Pancreas (tissue), 10 donors: ENCODE measurements at regions not wholly inside any gene's neighbourhood (a gene's known extent, or its start where the extent isn't known, plus 50 kb on each side); places are given as distances from the start of the nearest gene placed in this dataset.

Experiments
- ATAC-seq, 4 donors: fragments of 200-7000 bp; cut with Tn5 transposase; one replicate each; pipeline versions ENCODE4 v1.8.0 to v1.9.1; 2020; ENCODE audit warnings: mild to moderate bottlenecking in 4 of 4, moderate library complexity in 4 of 4
- DNase-seq, 6 donors: peaks; one replicate each; pipeline ENCODE4 v3.0.0-alpha.2; 2020
- FAIRE-seq: peaks from 2 replicates; lab custom pipeline; 2012; peaks lifted over from hg19 to GRCh38; lab: Jason Lieb, UNC
- H3K27ac ChIP-seq, 4 donors: fragments of 200-600 bp; sonication (generic); 1 replicate in 3 of 4; 2 replicates in 1 of 4; pipeline versions ENCODE4 v1.5.0 to v1.8.0; 2020
- H3K27me3 ChIP-seq, 4 donors: fragments of 200-600 bp; one replicate each; pipeline ENCODE4 v1.8.0; 2021
- H3K36me3 ChIP-seq, 3 donors: fragments of 200-600 bp; sonication (generic) in 1 of 3; one replicate each; pipeline versions ENCODE4 v1.5.0 to v1.8.0; 2020 to 2021
- H3K4me1 ChIP-seq, 3 donors: fragments of 200-600 bp; one replicate each; pipeline ENCODE4 v1.8.0; 2021
- H3K4me3 ChIP-seq, 4 donors: fragments of 200-600 bp; sonication (generic) in 2 of 4; one replicate each; pipeline versions ENCODE4 v1.5.0 to v1.8.0; 2020 to 2021
- H3K9me3 ChIP-seq, 4 donors: fragments of 200-600 bp; one replicate each; pipeline ENCODE4 v1.8.0; 2021
- CTCF ChIP-seq, 4 donors: fragments of 200-600 bp; sonication (generic) in 3 of 4; IDR thresholded peaks; one replicate each; pipeline versions ENCODE4 v1.5.0 to v1.8.0; 2021; ENCODE audit warnings: antibody characterized with exemption in 4 of 4
- WGBS, 2 donors: extraction: QIAGEN DNeasy Blood & Tissue Kit; methylation state at CpG; one replicate each; pipeline ENCODE4 v1.1.7; 2013; 5-methylcytosine and 5-hydroxymethylcytosine counted together
- intact Hi-C, 3 donors: fragments of 100-400 bp; cut with DNase I; formaldehyde crosslinking; loops; one replicate each; pipeline versions ENCODE4 v1.11.1 to v1.14.2; 2022
- donor health status: healthy with polysubstance abuse.
- donor health status: DM: no; HTN: no; CAD: no; lungs with moderate emphysema.
- donor health status: DM: no; HTN: no; CAD: no.
- donor health status: control.
- donor health status: control.
- donor health status: Bipolar disorder and iron deficiency.
- donor health status: DM: yes; HTN: yes; CAD: no.
- donor health status: DM: no; HTN: no; CAD: no.
- donor health status: DM: no; HTN: no; CAD: no.
- donor health status: DM: yes; HTN: yes; CAD: no.

- no peak for TF ChIP-seq CTCF (IDR thresholded peaks at IDR 0.05)
- H3K27me3 ChIP-seq = no peaks in the 10 kb centered on the region
- intact Hi-C loops = no loop called here
- DNase-seq (no peak), FAIRE-seq (no peak), ATAC-seq (no peak)
- H3K4me1 ChIP-seq = no peaks in the 10 kb centered on the region
- WGBS, 2 donors = 93 to 97% methylated on average over 2 of the region's 2 CpGs
- no peaks in the 10 kb centered on the region for H3K36me3 ChIP-seq
- H3K9me3 ChIP-seq = no peaks in the 10 kb centered on the region
- H3K27ac ChIP-seq = no peak overlapping the region
- no peak overlapping the region for H3K4me3 ChIP-seq
Observed at GRCh38 chr10:109114579-109114978, 808.7 kb downstream of the XPNPEP1 start.

GRCh38 chr10:109106604-109107003 is 816.7 kb downstream of the XPNPEP1 start:
- Histone ChIP-seq H3K27me3 (no peaks in the 10 kb centered on the region), H3K4me1 (peaks cover 0 to 7% (median 7%) of the 10 kb centered on the region in 3 donors), H3K9me3 (no peaks in the 10 kb centered on the region), H3K27ac (no peak overlapping the region), H3K36me3 (no peaks in the 10 kb centered on the region), H3K4me3 (no peak overlapping the region)
- intact Hi-C loops = no loop called here
- no peak for TF ChIP-seq CTCF (IDR thresholded peaks at IDR 0.05)
- no peak for DNase-seq
- no peak for ATAC-seq
- no peak for FAIRE-seq

- Histone ChIP-seq H3K9me3 (no peaks in the 10 kb centered on the region), H3K27ac (no peak overlapping the region), H3K36me3 (no peaks in the 10 kb centered on the region), H3K4me1 (peaks cover 0 to 7% (median 7%) of the 10 kb centered on the region in 3 donors), H3K4me3 (no peak overlapping the region), H3K27me3 (no peaks in the 10 kb centered on the region)
- intact Hi-C loops = no loop called here
- FAIRE-seq = no peak
- WGBS, 2 donors = 67 to 69% methylated on average over 2 of the region's 2 CpGs
- no peak for ATAC-seq
- no peak for DNase-seq
- no peak for TF ChIP-seq CTCF (IDR thresholded peaks at IDR 0.05)
Observed at GRCh38 chr10:109105725-109106124, 817.6 kb downstream of the XPNPEP1 start.

- peaks cover 0 to 7% (median 7%) of the 10 kb centered on the region in 3 donors for H3K4me1 ChIP-seq
- WGBS, 2 donors = 94 to 100% methylated on average over 2 of the region's 2 CpGs
- H3K9me3 ChIP-seq = no peaks in the 10 kb centered on the region
- no peak for DNase-seq
- H3K36me3 ChIP-seq = no peaks in the 10 kb centered on the region
- no peaks in the 10 kb centered on the region for H3K27me3 ChIP-seq
- no peak for FAIRE-seq
- intact Hi-C loops = no loop called here
- ATAC-seq = no peak
- no peak for TF ChIP-seq CTCF (IDR thresholded peaks at IDR 0.05)
- no peak overlapping the region for H3K27ac ChIP-seq
- no peak overlapping the region for H3K4me3 ChIP-seq
Observed at GRCh38 chr10:109104806-109105205, 818.5 kb downstream of the XPNPEP1 start.

- ATAC-seq (peak; percentile 90 to 97 (median 96)), FAIRE-seq (no peak), DNase-seq (peak in 3 of 6 donors; percentile 53 to 73 (median 63))
- Histone ChIP-seq H3K4me3 (no peak overlapping the region), H3K4me1 (peaks cover 0 to 7% (median 7%) of the 10 kb centered on the region in 3 donors), H3K27ac (peak overlapping the region in 1 of 4 donors; percentile 30), H3K9me3 (no peaks in the 10 kb centered on the region), H3K27me3 (no peaks in the 10 kb centered on the region), H3K36me3 (no peaks in the 10 kb centered on the region)
- WGBS, 2 donors = 11 to 13% methylated on average over 2 of the region's 2 CpGs
- intact Hi-C loops = no loop called here
- no peak for TF ChIP-seq CTCF (IDR thresholded peaks at IDR 0.05)
Observed at GRCh38 chr10:109103278-109103677, 820.0 kb downstream of the XPNPEP1 start.
